Esophagus mucosa (tissue), 1 donor: ENCODE measurements at regions not wholly inside any gene's neighbourhood (a gene's known extent, or its start where the extent isn't known, plus 50 kb on each side); places are given as distances from the start of the nearest gene placed in this dataset.
A peak's percentile ranks its signal among the peaks of the same experiment; 100 is the strongest.
"Not testable (repeated sequence)": the region's sequence is repeated elsewhere in the genome, so short reads cannot be mapped to it uniquely, and the experiment has no call there.

Experiments
- ATAC-seq: fragments of 200-7000 bp; cut with Tn5 transposase; one replicate; pipeline ENCODE4 v1.9.1; 2020
- donor health status: DM: yes; HTN: yes; CAD: no.

DNA sequence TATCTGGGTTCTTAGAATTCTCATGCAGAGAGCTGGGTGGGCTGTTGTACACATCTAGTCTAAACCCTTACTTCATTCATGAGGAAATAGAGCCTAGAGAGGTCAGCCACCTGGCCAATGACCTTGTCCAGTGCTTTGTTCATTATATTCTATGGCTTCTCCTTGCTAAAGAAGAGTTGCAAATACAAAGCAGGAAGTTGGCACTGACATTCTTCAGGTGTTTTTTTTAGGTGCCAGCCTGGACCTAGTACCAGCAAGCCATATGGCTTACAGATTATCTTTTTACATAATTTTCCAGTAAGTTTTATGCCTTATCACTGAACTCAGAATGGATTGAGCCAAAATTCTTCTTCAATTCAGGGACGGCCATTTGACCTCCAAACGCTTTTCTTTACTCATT, 54.7 kb upstream of the PGM2 start:
- no peak for ATAC-seq

DNA sequence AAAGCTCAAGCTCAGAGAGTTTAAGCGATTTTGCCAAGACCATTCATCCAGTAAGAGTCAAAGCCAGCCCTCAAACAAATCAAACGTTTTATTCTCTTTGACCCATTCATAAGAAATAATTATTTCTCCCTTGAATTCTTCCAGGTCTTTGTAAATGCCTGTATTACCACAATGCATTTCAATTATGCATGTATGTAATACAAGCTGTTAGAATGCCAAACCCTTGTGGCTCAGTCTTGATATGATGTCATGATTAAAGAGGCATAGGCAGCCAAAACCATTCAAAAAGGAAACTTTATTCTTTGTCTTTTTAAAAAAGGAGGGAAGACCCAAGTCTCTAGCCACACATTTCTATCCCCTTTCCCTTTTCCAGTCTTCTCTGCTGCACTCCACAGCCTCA, 56.5 kb upstream of the PGM2 start:
- ATAC-seq: no peak

DNA sequence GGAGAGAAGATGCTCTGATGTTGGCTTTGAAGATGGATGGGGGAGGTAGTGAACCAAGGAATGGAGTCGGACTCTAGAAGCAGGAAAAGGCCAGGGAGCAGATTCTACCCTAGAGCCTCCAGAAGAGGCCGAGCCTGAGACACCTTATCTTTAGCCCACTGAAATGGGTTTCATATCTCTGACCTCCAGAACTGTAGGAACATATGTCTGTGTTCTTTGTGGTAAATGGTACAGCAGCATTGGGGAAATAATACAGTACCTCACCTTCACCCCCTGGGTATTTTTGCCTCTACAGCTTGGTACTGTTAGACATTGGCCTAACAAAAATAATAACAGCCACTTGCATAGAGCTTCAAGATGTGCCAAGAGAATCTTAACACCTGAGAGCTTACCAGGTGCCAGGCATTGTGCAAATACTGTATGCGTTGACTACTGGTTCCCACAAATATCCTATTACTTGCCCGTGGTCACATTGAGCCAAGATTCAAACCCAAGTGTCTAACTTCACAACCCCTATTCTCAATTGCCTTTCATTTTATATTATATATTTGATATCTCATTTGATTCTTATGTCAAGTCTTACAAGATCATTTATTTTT, 57.0 kb upstream of the PGM2 start:
- no peak for ATAC-seq

DNA sequence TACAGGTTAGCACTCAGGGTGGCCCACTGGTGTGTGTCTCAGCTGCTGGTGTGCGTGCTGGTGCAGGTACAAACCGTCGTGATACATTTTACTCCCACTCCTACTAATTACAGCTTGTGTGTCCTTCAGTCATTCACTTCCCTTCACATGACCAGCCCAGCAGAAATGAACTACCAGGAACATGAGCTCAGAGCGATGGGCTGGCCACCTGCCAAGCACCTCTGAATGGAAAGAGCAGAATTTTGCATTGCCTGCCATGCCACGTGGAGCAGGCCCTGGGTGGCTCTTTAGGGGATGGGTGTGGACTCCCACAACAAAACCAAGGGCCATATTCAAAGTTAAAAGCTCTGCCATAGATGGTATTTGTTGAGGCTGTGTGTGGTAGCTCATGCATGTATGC, 58.9 kb upstream of the PGM2 start:
- ATAC-seq: peak; percentile 55

DNA sequence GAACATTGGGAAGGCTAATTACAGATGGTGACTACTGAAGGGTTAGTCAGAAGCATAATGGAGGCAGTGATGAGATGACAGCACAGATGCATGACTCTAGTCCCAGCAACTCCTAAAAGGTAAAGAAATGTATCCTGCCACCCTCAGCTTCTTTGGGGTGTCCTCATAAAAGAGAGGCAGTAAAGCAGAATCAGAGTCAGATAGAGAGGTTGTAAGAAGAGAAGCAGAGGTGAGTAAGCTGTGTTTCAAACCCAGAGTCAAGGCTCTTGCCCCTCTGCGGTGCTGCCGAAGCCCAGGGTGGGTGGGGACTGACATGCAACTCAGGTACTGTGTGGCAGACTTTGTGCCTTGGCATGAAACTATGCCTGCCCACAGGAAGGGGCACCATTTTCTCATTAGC, 59.5 kb upstream of the PGM2 start:
- ATAC-seq: no peak

DNA sequence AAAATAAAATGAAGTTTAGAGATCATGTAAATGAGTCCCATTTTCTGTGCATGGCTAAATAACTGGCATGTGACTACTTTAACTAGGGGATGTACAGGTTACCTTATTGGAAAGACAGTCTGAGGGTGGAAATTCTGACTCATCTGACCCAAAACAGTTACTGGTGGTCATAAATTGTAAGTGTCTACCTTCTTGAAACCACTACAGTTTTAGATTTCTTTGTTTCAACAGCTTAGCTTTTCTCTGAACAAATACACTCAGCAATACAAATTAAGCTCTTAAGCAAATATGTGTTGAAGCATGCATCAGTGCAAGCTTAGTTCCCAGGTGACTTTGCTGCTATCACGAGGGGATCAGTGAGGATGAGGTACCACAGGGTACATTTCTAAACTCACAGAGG, 60.7 kb upstream of the PGM2 start:
- no peak for ATAC-seq

DNA sequence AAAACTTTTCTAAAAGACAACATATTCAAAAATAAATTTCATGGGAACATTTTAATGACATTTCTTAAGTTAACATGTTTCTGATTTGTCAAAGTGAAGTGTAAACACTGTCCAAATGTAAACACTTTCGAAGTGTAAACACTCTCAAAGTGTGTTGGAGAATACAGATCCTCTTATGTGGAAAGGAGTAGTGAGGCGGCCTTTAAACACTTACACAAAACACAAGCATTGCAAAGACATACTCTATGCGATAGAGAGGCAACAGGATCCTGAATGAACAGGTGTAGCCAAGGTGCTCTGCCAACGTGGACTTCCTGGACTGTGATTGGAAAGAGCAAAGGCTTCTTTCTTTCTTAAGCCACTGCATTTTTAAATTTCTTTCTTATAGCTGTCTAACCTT, 62.7 kb upstream of the PGM2 start:
- no peak for ATAC-seq

DNA sequence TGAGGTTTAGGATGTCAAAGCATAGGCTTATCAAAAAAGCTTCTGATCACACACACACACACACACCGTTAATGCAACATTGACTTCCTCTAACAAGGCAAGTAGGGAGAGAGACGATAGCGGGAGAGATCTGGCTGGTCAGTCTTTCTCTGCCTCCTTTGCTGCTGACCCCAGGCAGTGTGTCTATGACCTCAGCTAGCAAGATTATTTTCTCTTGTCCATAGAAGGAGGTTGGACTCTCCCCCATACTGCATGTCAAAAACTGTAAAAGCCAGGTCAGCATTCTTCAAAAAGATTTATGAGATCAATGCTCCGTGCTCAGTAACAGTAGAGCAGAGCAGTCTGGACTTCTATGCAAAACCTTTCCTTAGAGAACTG, 63.5 kb upstream of the PGM2 start:
- ATAC-seq: no peak

DNA sequence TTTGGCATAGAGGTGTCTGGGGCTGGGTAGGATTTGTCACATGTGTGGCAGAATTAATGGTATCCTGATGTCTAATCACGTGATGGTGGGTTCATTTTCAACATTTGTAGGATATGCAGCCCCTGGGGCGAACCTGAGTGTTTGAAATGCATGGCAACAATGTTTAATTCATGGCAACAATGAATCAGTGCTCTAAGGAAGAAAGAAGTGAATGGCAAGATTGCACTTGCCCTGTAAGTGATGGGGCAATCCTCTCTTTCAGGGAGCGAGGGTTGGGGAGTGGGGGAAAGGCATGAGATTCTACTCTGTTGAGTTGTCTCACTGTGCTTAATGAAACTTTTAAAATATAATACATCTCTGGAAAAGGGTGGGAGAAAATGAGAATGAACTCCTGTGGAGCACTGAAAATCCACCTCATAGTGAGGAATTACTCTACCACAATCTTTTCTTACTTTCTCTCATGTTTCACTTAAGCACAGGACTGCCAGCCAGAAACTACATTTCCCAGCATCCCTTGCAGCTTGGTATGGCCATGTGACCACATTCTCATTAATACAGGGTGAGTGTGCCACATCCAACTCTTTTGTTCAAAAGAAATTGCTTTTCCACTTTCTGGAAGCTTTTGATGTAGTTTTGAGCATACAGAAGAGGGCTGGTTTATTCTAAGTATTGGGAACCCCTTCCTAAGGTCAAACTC, 64.0 kb upstream of the PGM2 start:
- ATAC-seq: peak; percentile 76

DNA sequence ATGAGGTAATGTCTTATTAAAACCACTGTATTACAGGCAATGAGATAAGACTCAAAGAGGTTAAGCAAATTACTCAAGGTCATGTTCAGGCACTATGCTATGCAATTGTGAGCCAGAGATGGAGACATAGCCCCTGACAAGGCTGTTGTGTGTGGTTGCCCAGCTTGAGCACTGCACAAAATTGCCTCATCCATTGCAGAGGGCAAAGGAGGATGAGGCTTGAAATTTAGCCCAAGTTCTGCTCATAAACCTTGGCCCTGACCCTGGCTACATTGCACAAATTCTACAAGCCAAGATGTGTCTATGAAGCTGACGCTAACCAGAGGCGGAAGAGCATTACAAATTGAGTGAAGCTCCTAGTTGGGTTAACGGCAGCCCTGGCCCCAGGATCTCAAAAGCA, 65.6 kb upstream of the PGM2 start:
- ATAC-seq: no peak

DNA sequence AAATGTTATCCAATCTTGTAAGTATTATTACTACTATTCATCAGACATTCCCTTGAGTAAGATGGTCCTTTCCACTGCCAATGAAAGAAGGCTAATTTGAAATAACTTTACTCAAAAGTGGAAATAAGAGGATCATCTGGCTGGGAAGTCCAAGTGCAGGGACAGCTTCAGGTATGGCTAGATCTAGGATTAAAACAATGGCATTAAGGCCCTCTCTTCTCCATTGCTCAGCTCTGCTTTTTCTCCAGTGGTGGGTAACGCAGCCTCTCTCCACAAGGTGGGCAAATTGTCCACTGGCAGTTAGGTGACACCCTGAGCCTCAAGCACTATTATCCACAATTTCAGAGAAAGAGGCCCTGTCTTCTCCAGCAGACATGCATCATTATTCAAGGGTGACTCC, 66.7 kb upstream of the PGM2 start:
- ATAC-seq: no peak

DNA sequence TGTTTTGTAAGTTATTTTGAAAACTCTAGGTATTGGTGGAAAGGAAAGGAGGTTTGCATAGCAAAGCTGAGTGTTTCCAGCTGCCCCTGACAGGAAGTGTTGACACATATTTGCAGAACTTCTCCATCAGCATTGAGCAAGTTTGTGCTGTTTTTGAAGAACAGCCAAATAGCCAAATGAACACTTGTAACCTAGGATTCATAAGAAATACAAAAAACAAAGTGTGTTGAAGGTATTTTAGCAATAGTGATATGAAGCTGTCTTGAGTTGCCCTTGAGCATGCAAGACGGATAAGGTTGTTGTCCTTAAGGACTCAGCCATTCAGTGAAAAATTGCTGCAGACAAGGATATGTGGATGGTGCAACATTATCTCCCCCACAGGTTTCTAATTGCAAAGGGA, 68.3 kb upstream of the PGM2 start:
- ATAC-seq: no peak

DNA sequence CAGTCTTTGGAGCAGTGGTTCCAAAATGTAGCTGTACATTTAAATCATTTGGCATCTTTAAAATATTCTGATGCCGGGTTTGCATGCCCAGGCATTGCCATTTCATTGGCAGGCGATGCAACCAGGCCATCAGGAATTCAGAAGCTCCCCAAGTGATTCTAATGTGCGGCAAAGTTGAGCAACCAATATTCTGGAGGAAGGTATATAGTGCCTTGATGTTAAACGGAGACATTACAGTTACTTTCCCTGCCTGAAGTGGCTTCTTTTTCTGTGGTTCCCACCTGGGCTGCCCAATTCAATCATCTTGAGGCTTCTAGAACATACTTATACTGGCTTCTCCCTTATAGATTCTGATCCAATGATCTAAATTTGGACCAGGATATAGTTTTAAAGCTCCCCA, 68.7 kb upstream of the PGM2 start:
- ATAC-seq: no peak

DNA sequence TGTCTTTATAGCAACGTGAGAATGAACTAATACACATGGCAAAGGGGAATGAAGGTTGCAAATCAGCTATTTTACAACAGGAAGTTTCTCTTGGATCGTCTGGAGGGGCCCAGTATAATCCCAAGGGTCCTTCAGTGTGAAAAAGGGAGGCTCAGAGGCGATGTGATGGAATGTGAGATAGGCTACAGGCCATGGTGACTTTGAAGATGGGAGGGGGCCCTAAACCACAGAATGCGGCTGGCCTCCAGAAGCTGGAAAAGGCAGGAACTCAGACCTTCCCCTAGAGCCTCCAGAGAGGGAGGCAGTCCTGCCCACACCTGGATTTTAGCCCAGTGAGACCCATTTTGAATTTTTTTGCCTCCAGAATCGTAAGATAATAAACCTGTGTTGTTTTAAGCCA, 69.4 kb upstream of the PGM2 start:
- ATAC-seq: no peak

DNA sequence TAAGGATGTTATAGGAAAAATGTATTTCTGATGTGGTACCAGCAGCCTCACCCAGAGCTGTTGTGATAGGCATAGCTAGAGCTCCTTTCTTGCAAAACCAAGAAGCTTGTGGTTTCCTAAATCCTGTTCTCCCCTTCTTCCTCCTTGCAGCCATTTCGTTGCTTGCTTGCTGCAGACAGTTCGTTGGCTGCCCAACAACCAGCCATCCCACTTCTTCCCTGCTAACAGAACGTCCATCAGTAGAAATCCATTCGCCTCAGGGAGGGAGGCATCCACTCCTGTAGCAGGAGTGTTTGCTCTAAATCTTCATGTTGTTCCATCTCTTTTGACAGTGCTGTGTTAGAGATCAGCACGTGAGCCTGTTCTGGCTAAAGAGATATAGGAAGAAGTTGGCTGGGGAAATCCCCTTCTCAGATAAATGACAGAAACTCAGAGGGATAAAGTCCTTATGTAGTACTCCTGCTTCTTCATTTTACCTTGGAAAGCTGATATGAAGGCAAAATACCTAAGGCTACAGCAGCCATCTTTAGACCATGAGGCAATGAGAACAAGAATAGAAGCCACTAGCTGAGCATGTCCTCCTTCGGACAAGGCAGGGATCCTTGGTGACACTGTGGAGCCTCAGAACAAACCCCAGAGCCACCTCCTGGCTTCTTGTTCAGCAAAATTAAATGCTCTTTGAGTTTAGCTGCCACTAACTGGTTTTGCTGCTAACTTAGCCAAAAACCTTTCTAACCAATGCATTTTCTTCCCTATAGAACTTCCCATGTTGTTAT, 68.4 kb upstream of the RELL1 start:
- ATAC-seq: no peak

DNA sequence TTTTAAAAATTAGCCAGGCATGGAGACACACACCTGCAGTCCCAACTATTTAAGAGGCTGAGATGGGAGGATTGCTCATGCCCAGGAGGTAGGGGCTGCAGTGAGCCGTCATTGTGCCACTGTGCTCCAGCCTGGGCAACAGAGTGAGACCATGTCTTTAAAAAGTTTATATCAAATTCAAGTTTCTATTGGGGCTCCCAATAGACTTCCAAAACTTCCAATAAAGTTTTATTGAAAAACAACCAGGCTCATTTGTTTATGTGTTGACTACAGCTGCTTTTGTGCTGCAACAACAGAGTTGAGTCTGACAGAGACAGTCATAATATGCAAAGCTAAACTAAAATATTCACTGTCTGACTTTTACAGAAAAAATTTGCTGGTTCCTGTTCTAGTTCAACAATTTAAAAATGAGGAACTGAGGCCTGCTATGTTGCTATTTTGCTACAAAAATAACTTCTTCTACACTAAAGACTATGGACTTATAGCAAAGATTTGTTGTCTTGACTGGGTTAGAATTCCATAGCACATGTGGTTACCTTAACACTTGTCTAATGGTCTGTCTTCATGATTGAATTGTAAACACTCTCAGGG, 63.3 kb upstream of the RELL1 start:
- no peak for ATAC-seq

DNA sequence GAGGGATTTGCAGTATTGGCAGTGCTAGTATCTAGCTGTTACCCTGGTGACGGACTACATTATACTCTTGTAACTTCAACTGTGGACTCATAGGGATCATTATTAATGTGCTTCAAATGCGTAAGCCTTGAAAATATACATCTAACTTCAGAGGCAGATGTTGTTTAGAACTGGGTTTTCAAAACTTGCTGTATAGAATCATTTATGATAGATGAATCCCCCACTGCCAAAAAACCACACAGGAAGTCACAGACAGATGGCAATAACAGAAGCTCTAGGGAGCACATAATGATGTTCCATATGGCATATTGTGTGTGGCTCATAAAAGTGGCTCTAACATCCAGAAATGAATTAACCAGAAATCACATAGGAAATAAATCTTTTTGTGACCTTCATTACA, 62.3 kb upstream of the RELL1 start:
- ATAC-seq: no peak

DNA sequence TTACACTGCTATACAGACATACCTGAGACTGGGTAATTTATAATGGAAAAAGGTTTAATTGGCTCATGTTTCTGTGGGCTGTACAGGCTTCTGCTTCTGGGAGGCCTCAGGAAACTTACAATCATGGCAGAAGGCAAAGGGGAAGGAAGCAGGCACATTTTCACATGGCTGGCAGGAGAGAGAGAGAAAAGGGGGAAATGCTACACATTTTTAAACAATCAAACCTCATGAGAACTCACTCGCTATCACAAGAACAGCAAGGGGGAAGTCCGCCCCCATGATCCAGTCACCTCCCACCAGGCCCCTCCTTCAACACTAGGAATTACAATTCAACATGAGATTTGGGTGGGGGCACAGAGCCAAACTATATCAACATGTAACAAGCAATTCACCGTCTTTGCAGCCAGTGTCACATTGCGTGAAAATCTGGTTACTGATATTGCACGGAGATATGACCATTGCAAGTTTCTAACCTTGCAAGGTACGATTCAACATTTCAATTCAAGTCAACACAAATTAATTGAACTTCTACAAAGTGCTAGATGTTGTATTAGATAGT, 61.7 kb upstream of the RELL1 start:
- no peak for ATAC-seq

DNA sequence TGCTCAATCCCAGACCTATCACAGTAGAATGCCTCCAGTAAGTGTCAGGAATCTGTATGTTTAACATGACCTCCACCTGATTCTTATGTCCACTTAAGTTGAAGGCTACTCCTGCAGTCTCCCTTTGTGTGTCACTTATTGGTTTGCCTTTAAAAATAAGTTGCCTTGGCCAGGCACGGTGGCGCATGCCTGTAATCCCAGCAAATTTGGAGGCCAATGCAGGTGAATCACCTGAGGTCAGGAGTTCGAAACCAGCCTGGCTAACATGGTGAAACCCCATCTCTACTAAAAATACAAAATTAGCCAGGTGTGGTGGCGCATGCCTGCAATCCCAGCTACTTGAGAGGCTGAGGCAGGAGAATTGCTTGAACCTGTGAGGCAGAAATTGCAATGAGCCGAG, 60.7 kb upstream of the RELL1 start:
- not testable (repeated sequence) for ATAC-seq

DNA sequence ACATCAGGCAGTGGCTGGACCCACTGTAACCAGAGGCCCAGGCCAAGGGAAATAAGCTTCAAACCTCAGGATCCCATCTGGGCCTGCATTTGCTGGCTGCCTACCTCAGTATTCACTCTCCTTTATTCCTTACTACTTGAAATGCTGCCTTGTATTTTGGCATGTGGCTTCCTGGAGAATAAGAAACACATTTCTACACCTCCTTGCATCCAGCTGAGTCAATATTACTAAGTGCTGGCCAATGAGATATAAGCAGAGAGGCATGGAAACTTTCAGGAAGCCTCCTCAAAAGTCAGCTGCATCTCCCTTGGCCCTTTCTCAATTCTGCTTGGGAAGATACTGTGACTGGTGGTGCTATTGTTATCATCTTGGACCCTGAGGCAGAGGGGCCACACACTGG, 59.8 kb upstream of the RELL1 start:
- ATAC-seq: no peak

DNA sequence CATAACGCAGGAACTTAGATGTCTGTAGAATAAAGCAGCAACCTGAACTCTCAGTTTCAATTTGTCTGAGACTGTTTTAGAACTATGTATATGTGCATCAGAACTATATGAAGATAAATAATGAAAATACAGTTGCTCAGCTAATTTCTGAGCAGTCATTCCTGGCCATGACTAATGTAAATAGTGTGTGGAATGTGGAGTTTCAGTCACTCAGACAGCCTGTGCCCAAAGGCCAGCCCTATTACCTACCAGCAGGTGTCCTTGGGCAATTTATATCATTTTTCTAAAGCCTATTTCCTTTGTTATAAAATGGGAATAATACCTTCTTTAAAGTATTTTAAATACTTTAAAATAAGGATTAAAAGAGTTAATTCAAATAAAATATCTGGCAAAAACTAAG, 56.0 kb upstream of the RELL1 start:
- ATAC-seq: peak; percentile 57

DNA sequence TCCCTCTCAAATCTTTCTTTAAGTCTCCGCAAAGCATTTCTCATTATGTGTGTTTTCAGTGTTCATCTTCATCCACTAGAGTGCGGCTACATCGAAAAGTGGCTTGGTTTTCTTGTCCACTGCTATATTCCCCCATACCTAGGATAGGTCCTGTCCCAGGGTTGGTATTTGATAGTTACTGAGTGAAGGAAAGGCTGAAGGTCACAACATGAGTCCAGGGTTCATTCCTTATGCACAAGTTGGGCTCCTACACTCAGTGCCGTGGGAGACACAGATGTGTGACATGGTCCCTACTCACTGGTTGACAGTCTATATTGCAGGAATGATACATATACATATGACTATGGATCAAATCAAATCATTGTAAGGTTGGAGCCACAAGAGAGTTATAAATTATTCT, 55.4 kb upstream of the RELL1 start:
- ATAC-seq: no peak

DNA sequence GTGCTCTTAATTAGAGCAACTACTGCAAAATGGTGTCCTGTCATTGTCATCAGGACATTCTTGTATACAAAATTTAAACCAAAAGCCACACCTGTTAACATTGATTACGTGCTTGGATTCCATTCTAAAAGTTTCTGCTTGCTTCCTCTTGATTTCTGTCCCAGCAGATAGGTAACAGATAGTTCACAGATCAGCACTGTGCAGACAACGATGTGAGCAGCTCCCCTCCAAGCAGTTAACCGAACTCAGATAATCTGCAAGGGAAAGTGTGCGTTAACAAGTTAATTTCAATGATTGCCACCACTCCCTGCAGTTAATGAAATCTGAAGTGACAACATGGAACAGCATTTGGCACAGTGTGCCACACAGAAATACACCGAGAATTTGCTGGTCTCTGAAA, 54.4 kb upstream of the RELL1 start:
- ATAC-seq: no peak

DNA sequence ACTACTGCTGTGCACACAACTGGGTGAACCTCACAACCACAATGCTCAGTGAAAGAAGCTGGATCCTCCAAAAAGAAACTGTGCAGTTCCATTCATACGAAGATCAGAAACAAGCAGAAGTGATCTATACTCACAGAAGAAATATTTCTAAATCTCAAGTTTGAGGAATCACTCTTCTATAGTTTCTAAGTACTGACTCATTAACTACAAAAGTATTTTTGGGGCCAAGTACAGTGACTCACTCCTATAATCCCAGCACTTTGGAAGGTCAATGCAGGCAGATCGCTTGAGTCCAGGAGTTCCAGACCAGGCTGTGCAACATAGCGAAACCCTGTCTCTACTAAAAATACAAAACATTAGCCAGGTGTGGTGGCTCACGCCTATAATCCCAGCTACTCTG, 51.3 kb upstream of the RELL1 start:
- peak; percentile 70 for ATAC-seq
